ENCODE measurements at regions not wholly inside any gene's neighbourhood (a gene's known extent, or its start where the extent isn't known, plus 50 kb on each side); places are given as distances from the start of the nearest gene placed in this dataset.
"Not testable (repeated sequence)": the region's sequence is repeated elsewhere in the genome, so short reads cannot be mapped to it uniquely, and the experiment has no call there.

- Histone ChIP-seq H3K4me3 (IDR thresholded peaks at IDR 0.05; ENCODE audit: insufficient read depth, low read depth, low read length) (no peak overlapping the region), H3K27ac (no peak overlapping the region), H2AFZ (ENCODE audit: low read depth) (no peak overlapping the region), H3K79me2 (ENCODE audit: insufficient read depth, low read depth) (no peaks in the 10 kb centered on the region), H3K36me3 (ENCODE audit: insufficient read depth) (no peaks in the 10 kb centered on the region), H4K20me1 (ENCODE audit: insufficient read depth) (no peaks in the 10 kb centered on the region), H3K4me1 (ENCODE audit: low read depth, poor library complexity, severe bottlenecking) (no peaks in the 10 kb centered on the region), H3K4me2 (no peak overlapping the region), H3K27me3 (ENCODE audit: insufficient read depth, low read depth) (no peaks in the 10 kb centered on the region), H3K9ac (no peak overlapping the region)
- no peak for TF ChIP-seq CTCF (conservative IDR thresholded peaks at IDR 0.05; ENCODE audit: low read depth, low read length)
Measured at GRCh38 chr10:90293616-90294015, 564.2 kb downstream of the HTR7 start.

DNA sequence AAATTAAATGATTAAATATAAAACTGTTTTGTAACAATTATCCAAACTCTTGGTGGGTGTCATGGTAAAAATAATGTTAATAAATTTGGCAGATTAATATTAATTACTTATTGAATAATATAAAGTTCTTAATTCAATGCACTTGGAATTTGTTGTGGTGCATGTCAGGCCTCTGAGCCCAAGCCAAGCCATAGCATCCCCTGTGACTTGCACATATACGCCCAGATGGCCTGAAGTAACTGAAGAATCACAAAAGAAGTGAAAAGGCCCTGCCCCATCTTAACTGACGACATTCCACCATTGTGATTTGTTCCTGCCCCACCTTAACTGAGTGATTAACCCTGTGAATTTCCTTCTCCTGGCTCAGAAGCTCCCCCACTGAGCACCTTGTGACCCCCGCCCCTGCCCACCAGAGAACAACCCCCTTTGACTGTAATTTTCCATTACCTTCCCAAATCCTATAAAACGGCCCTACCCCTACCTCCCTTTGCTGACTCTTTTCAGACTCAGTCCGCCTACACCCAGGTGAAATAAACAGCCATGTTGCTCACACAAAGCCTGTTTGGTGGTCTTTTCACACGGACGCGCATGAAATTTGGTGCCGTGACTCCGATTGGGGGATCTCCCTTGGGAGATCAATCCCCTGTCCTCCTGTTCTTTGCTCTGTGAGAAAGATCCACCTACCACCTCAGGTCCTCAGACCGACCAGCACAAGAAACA, 562.9 kb downstream of the HTR7 start:
- H3K9ac ChIP-seq; H3K27me3 ChIP-seq (ENCODE audit: insufficient read depth, low read depth); H3K4me1 ChIP-seq (ENCODE audit: low read depth, poor library complexity, severe bottlenecking); H2AFZ ChIP-seq (ENCODE audit: low read depth); H4K20me1 ChIP-seq (ENCODE audit: insufficient read depth); H3K4me3 ChIP-seq (IDR thresholded peaks at IDR 0.05; ENCODE audit: insufficient read depth, low read depth, low read length); H3K36me3 ChIP-seq (ENCODE audit: insufficient read depth); H3K79me2 ChIP-seq (ENCODE audit: insufficient read depth, low read depth); H3K27ac ChIP-seq; H3K4me2 ChIP-seq: not testable (repeated sequence)

GRCh38 chr10:90302031-90302430, 555.8 kb downstream of the HTR7 start:
- not testable (repeated sequence) for H3K9ac ChIP-seq; H3K4me3 ChIP-seq (IDR thresholded peaks at IDR 0.05; ENCODE audit: insufficient read depth, low read depth, low read length); H3K27me3 ChIP-seq (ENCODE audit: insufficient read depth, low read depth); H2AFZ ChIP-seq (ENCODE audit: low read depth); H3K36me3 ChIP-seq (ENCODE audit: insufficient read depth); H3K79me2 ChIP-seq (ENCODE audit: insufficient read depth, low read depth); H3K27ac ChIP-seq; H4K20me1 ChIP-seq (ENCODE audit: insufficient read depth); H3K4me2 ChIP-seq; H3K4me1 ChIP-seq (ENCODE audit: low read depth, poor library complexity, severe bottlenecking)

GRCh38 chr10:90302758-90303481, 554.9 kb downstream of the HTR7 start:
- no peaks in the 10 kb centered on the region for H3K27me3 ChIP-seq (ENCODE audit: insufficient read depth, low read depth)
- H3K4me3 ChIP-seq (IDR thresholded peaks at IDR 0.05; ENCODE audit: insufficient read depth, low read depth, low read length): no peak overlapping the region
- no peak overlapping the region for H2AFZ ChIP-seq (ENCODE audit: low read depth)
- H4K20me1 ChIP-seq (ENCODE audit: insufficient read depth): no peaks in the 10 kb centered on the region
- no peak overlapping the region for H3K27ac ChIP-seq
- H3K4me1 ChIP-seq (ENCODE audit: low read depth, poor library complexity, severe bottlenecking): no peaks in the 10 kb centered on the region
- H3K79me2 ChIP-seq (ENCODE audit: insufficient read depth, low read depth): no peaks in the 10 kb centered on the region
- no peak overlapping the region for H3K9ac ChIP-seq
- H3K36me3 ChIP-seq (ENCODE audit: insufficient read depth): no peaks in the 10 kb centered on the region
- no peak overlapping the region for H3K4me2 ChIP-seq
- TF ChIP-seq CTCF (conservative IDR thresholded peaks at IDR 0.05; ENCODE audit: low read depth, low read length): no peak

GRCh38 chr10:90304533-90304932, 553.3 kb downstream of the HTR7 start:
- Histone ChIP-seq H3K27me3 (ENCODE audit: insufficient read depth, low read depth) (no peaks in the 10 kb centered on the region), H3K4me3 (IDR thresholded peaks at IDR 0.05; ENCODE audit: insufficient read depth, low read depth, low read length) (no peak overlapping the region)

More at GRCh38 chr10:90304533-90304932, 553.3 kb downstream of the HTR7 start:
- TF ChIP-seq CTCF (conservative IDR thresholded peaks at IDR 0.05; ENCODE audit: low read depth, low read length): no peak
- no peak overlapping the region for H3K4me2 ChIP-seq
- H3K27ac ChIP-seq: no peak overlapping the region
- H3K36me3 ChIP-seq (ENCODE audit: insufficient read depth): no peaks in the 10 kb centered on the region
- H3K79me2 ChIP-seq (ENCODE audit: insufficient read depth, low read depth): no peaks in the 10 kb centered on the region
- H3K4me1 ChIP-seq (ENCODE audit: low read depth, poor library complexity, severe bottlenecking): no peaks in the 10 kb centered on the region
- no peak overlapping the region for H3K9ac ChIP-seq
- H4K20me1 ChIP-seq (ENCODE audit: insufficient read depth): no peaks in the 10 kb centered on the region
- no peak overlapping the region for H2AFZ ChIP-seq (ENCODE audit: low read depth)

All from KMS-11 (cell line).